IMR-90 (cell line): ENCODE measurements at regions not wholly inside any gene's neighbourhood (a gene's known extent, or its start where the extent isn't known, plus 50 kb on each side); places are given as distances from the start of the nearest gene placed in this dataset.

Experiments
- ATAC-seq: fragments of 200-7000 bp; cut with Tn5 transposase; 2 replicates; pipeline ENCODE4 v1.9.1; 2020; ENCODE audit warnings: low read depth, mild to moderate bottlenecking, moderate library complexity
- BruUV-seq: library from RNA; stranded (reverse); fragments of 400-500 nt; replicated peaks from 2 replicates; lab custom pipeline; 2021; lab: Mats Ljungman, UMichigan
- CTCF ChIA-PET: fragments of 300-600 bp; formaldehyde crosslinking; extraction: SDS; loops from one replicate; lab custom pipeline; 2021; ENCODE audit warnings: antibody characterized with exemption; lab: Yijun Ruan, JAX
- POLR2A ChIA-PET: fragments of 300-600 bp; sonication (Branson Sonifier 250); formaldehyde crosslinking; loops from one replicate; lab custom pipeline; 2022; ENCODE audit warnings: antibody characterized with exemption; ENCODE audit not compliant: unreplicated experiment; lab: Charles Lee
- DNase-seq: peaks from one replicate; pipeline ENCODE4 v3.0.0; 2013
- H2AFZ ChIP-seq: replicated peaks from 2 replicates; pipeline ENCODE3; 2013; ENCODE audit warnings: low read length, mild to moderate bottlenecking; ENCODE audit not compliant: poor library complexity
- H2AK5ac ChIP-seq: 2 replicates; pipeline ENCODE4 v1.6.1; 2013; ENCODE audit warnings: low read depth, low read length, inconsistent platforms
- H2AK9ac ChIP-seq: replicated peaks from 2 replicates; pipeline ENCODE3; 2013; ENCODE audit warnings: mild to moderate bottlenecking, low read depth, low read length, moderate library complexity; ENCODE audit not compliant: poor library complexity
- H2BK120ac ChIP-seq: 2 replicates; pipeline ENCODE4 v1.6.1; 2013; ENCODE audit warnings: low read depth, low read length, inconsistent platforms
- H2BK15ac ChIP-seq: 3 replicates; pipeline ENCODE4 v1.6.1; 2013; ENCODE audit warnings: low read depth, low read length, inconsistent platforms
- H2BK20ac ChIP-seq: 2 replicates; pipeline ENCODE4 v1.6.1; 2013; ENCODE audit warnings: low read depth, mild to moderate bottlenecking, inconsistent platforms, low read length, moderate library complexity
- H2BK5ac ChIP-seq: 2 replicates; pipeline ENCODE4 v1.6.1; 2013; ENCODE audit warnings: mild to moderate bottlenecking, low read depth, low read length, inconsistent platforms; ENCODE audit not compliant: poor library complexity, severe bottlenecking
- H3K14ac ChIP-seq: replicated peaks from 2 replicates; pipeline ENCODE4 v1.6.1; 2013; ENCODE audit warnings: low read depth, low read length, inconsistent platforms
- H3K18ac ChIP-seq: 2 replicates; pipeline ENCODE4 v1.6.1; 2013; ENCODE audit warnings: low read depth, low read length, control low read depth
- H3K23ac ChIP-seq: 2 replicates; pipeline ENCODE4 v1.6.1; 2013; ENCODE audit warnings: low read depth, low read length, inconsistent platforms
- H3K27ac ChIP-seq: 2 replicates; pipeline ENCODE4 v1.5.1; 2013; ENCODE audit warnings: mild to moderate bottlenecking, control low read depth, low read length; ENCODE audit not compliant: insufficient read depth
- H3K27me3 ChIP-seq: 2 replicates; pipeline ENCODE4 v1.6.1; 2013; ENCODE audit warnings: low read length; ENCODE audit not compliant: control insufficient read depth, insufficient read depth
- H3K36me3 ChIP-seq: 2 replicates; pipeline ENCODE4 v1.6.1; 2013; ENCODE audit warnings: low read length, mixed read lengths; ENCODE audit not compliant: control insufficient read depth, insufficient read depth
- H3K4ac ChIP-seq: 2 replicates; pipeline ENCODE4 v1.6.1; 2013; ENCODE audit warnings: low read depth, low read length, inconsistent platforms
- H3K4me1 ChIP-seq: 2 replicates; pipeline ENCODE4 v1.6.1; 2013; ENCODE audit warnings: low read length, mixed read lengths; ENCODE audit not compliant: control insufficient read depth, insufficient read depth
- H3K4me2 ChIP-seq: 2 replicates; pipeline ENCODE4 v1.6.1; 2013; ENCODE audit warnings: low read depth, mild to moderate bottlenecking, control low read depth, low read length, moderate library complexity
- H3K4me3 ChIP-seq: 2 replicates; pipeline ENCODE4 v1.5.1; 2013; ENCODE audit warnings: low read depth, mild to moderate bottlenecking, control low read depth, low read length, moderate library complexity; ENCODE audit not compliant: insufficient read depth
- H3K56ac ChIP-seq: 2 replicates; pipeline ENCODE4 v1.6.1; 2013; ENCODE audit warnings: low read length, inconsistent platforms; ENCODE audit not compliant: insufficient read depth; ENCODE audit errors: extremely low read depth
- H3K79me1 ChIP-seq, 2 experiments: 2 replicates each; pipeline ENCODE4 v1.6.1; 2013; ENCODE audit warnings: low read length in 2 of 2, inconsistent platforms in 1 of 2, low read depth in 1 of 2
- H3K9ac ChIP-seq: 2 replicates; pipeline ENCODE4 v1.6.1; 2013; ENCODE audit warnings: low read depth, low read length, control low read depth
- H3K9me1 ChIP-seq: 2 replicates; pipeline ENCODE4 v1.6.1; 2013; ENCODE audit warnings: low read length, inconsistent platforms; ENCODE audit not compliant: insufficient read depth
- H3K9me3 ChIP-seq: 2 replicates; pipeline ENCODE4 v1.6.1; 2013; ENCODE audit warnings: low read length; ENCODE audit not compliant: control insufficient read depth, insufficient read depth
- H4K20me1 ChIP-seq: 2 replicates; pipeline ENCODE4 v1.6.1; 2013; ENCODE audit warnings: low read length, inconsistent platforms; ENCODE audit not compliant: insufficient read depth
- H4K5ac ChIP-seq: 2 replicates; pipeline ENCODE4 v1.6.1; 2013; ENCODE audit warnings: mild to moderate bottlenecking, low read depth, low read length, control low read depth
- H4K8ac ChIP-seq, 2 experiments: 2 replicates each; pipeline ENCODE4 v1.6.1; 2013; ENCODE audit warnings: low read depth in 2 of 2, low read length in 2 of 2, control low read depth in 1 of 2, inconsistent platforms in 1 of 2
- H4K91ac ChIP-seq: 2 replicates; pipeline ENCODE4 v1.6.1; 2013; ENCODE audit warnings: low read depth, low read length, inconsistent platforms; ENCODE audit not compliant: insufficient read depth
- BHLHE40 ChIP-seq: fragments of 150-350 bp; IDR thresholded peaks from 2 replicates; pipeline ENCODE4 v1.6.1; 2016; ENCODE audit warnings: mild to moderate bottlenecking, low read depth, low read length
- FOS ChIP-seq: fragments of 150-350 bp; IDR thresholded peaks from 2 replicates; pipeline ENCODE4 v1.6.1; 2016; ENCODE audit warnings: low read depth, low read length
- MAFK ChIP-seq: IDR thresholded peaks from 2 replicates; pipeline ENCODE4 v1.6.1; 2012; ENCODE audit warnings: low read depth, low read length, improper control_type of control experiment
- NFE2L2 ChIP-seq: fragments of 150-350 bp; IDR thresholded peaks from 2 replicates; pipeline ENCODE4 v1.6.1; 2016; ENCODE audit warnings: low read depth, mild to moderate bottlenecking, low read length
- POLR2A ChIP-seq: IDR thresholded peaks from 2 replicates; pipeline ENCODE4 v1.6.1; 2012; ENCODE audit warnings: mild to moderate bottlenecking, low read depth, low read length
- SMC3 ChIP-seq: fragments of 150-350 bp; IDR thresholded peaks from 2 replicates; pipeline ENCODE4 v1.6.1; 2016; ENCODE audit warnings: low read depth, mild to moderate bottlenecking, antibody characterized with exemption, low read length, moderate library complexity
- WGBS, 2 experiments: methylation state at CpG; one replicate each; pipeline versions ENCODE4 v1.1.5 to v1.1.7; 2013; ENCODE audit warnings: missing lambda C conversion rate in 2 of 2; ENCODE audit not compliant: insufficient read length in 1 of 2; ENCODE audit errors: extremely low coverage in 2 of 2; 5-methylcytosine and 5-hydroxymethylcytosine counted together
- dilution Hi-C: fragments of 300-500 bp; cut with HindIII; formaldehyde crosslinking; loops from one replicate; pipeline ENCODE4 v1.14.3; 2018; ENCODE audit warnings: low sequenced_read_pairs; ENCODE audit not compliant: unreplicated experiment
- in situ Hi-C: fragments of 300-500 bp; cut with MboI; formaldehyde crosslinking; loops from 3 replicates; pipeline ENCODE4 v1.14.3; 2019; ENCODE audit warnings: low sequenced_read_pairs, inconsistent platforms, mixed read lengths
- intact Hi-C: fragments of 100-400 bp; cut with micrococcal nuclease; formaldehyde crosslinking; loops from 2 replicates; pipeline ENCODE4 v1.10.0; 2022
- TF ChIP-seq, protein P1 (sequence below): fragments of 150-350 bp; IDR thresholded peaks from 2 replicates; pipeline ENCODE4 v1.6.1; 2016; ENCODE audit warnings: low read depth, mild to moderate bottlenecking, low read length, moderate library complexity, borderline replicate concordance

DNA sequence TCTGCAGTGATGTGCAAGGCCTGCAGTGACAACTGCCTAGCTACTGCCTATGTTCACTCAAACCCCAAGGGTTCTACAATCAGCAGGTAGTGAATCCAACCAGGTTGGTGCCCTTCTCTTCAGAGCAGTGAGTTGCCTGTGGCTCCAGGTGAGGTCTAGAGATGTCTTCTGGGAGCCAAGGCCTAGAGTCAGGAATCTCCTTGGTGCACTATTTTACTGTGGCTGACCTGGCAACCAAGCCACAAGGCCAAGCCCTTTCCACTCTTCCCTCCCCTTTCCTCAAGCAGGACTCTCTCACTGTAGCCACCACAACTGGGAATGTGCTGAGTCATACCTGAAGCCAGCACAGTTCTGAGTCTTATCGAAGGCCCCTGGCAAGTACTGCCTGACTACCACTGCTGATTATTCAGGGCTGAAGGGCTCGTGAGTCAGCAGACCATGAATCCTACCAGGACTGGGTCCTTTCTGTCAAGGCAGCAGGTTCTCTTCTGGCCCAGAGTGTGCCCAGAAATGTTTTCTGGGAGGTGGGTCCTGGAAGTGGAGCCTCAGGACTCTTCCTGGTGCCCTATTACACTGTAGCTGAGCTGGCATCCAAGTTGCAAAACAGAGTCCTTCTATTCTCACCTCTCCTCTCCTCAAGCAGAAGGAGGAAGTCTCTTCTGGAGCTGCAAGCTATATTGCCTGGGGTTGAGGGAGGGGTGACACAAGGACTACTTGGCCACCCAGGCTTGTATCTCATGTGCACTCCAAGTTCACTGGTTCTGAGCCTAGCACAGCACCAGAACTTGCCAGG is 111.6 kb downstream of the BTC start:
- H4K5ac ChIP-seq, result peak overlapping the region; percentile 13; the same call in 1 of the 2 replicates
- peak overlapping the region; percentile 82 for H2AFZ ChIP-seq
- peak overlapping the region; percentile 58 for H3K18ac ChIP-seq
- H2BK5ac ChIP-seq, result peak overlapping the region; percentile 41
- no peaks in the 10 kb centered on the region for H4K20me1 ChIP-seq
- H3K4me1 ChIP-seq, result peaks cover 4% of the 10 kb centered on the region
- peak overlapping the region; percentile 73 for H3K4ac ChIP-seq
- BruUV-seq, result no TSS peak
- peak overlapping the region; percentile 80 for H3K14ac ChIP-seq
- TF ChIP-seq BHLHE40 (peak; percentile 43), NFE2L2 (peak; percentile 100), FOS (peak; percentile 69), POLR2A (no peak), SMC3 (no peak), MAFK (peak; percentile 97)
- TF ChIP-seq, protein P1, sequence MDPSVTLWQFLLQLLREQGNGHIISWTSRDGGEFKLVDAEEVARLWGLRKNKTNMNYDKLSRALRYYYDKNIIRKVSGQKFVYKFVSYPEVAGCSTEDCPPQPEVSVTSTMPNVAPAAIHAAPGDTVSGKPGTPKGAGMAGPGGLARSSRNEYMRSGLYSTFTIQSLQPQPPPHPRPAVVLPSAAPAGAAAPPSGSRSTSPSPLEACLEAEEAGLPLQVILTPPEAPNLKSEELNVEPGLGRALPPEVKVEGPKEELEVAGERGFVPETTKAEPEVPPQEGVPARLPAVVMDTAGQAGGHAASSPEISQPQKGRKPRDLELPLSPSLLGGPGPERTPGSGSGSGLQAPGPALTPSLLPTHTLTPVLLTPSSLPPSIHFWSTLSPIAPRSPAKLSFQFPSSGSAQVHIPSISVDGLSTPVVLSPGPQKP, result no peak
- no peaks in the 10 kb centered on the region for H3K36me3 ChIP-seq
- no peaks in the 10 kb centered on the region for H3K9me3 ChIP-seq
- ATAC-seq (peak; percentile 99), DNase-seq (peak; percentile 95)
- H3K27me3 ChIP-seq, result no peaks in the 10 kb centered on the region
- H3K27ac ChIP-seq, result peak overlapping the region; percentile 27; the same call in 1 of the 2 replicates
- H4K91ac ChIP-seq, result peak overlapping the region; percentile 72
- in situ Hi-C loops, result no loop called here
- H2AK9ac ChIP-seq, result peak overlapping the region; percentile 73
- CTCF ChIA-PET, result no interaction called here
- H3K23ac ChIP-seq, result peak overlapping the region; percentile 69; the same call in 1 of the 2 replicates
- H3K79me1 ChIP-seq, result no peaks in the 10 kb centered on the region
- peak overlapping the region; percentile 82; the same call in 1 of the 2 replicates for H2AK5ac ChIP-seq
- H2BK120ac ChIP-seq, result peak overlapping the region; percentile 89
- dilution Hi-C loops, result no loop called here
- H4K8ac ChIP-seq, result peak overlapping the region; percentile 14 to 67; a peak in 2 of 4 replicates
- no peak overlapping the region for H3K9ac ChIP-seq
- POLR2A ChIA-PET, result no interaction called here
- H2BK20ac ChIP-seq, result peak overlapping the region; percentile 93
- H2BK15ac ChIP-seq, result peak overlapping the region; percentile 56; the same call in 2 of the 3 replicates
- H3K4me2 ChIP-seq, result no peak overlapping the region
- H3K9me1 ChIP-seq, result peaks cover 13% of the 10 kb centered on the region
- 0 out of 2 replicates have a peak overlapping the region, but pooled peaks have one; percentile 18 for H3K56ac ChIP-seq
- intact Hi-C loops, result no loop called here
- no CpG with 5 or more reads among the region's 2 CpGs for WGBS, 2 experiments
- no peak overlapping the region for H3K4me3 ChIP-seq
